ENCODE measurements at regions not wholly inside any gene's neighbourhood (a gene's known extent, or its start where the extent isn't known, plus 50 kb on each side); places are given as distances from the start of the nearest gene placed in this dataset.

- TF ChIP-seq CTCF (conservative IDR thresholded peaks at IDR 0.05; ENCODE audit: low read length) (no peak), EZH2phosphoT487 (IDR thresholded peaks at IDR 0.05; ENCODE audit: borderline replicate concordance, low read depth, low read length) (no peak)
These were observed 118.0 kb upstream of the MAN1A1 start for GRCh38 chr6:119467488-119468081.
